NCI-H1694 treated with DMSO at 0.1 percent for 48 hours (cell line): ENCODE measurements at regions not wholly inside any gene's neighbourhood (a gene's known extent, or its start where the extent isn't known, plus 50 kb on each side); places are given as distances from the start of the nearest gene placed in this dataset.

ENCODE experiments used
- DNase-seq: peaks from one replicate; lab custom pipeline; 2025; lab: John Stamatoyannopoulos, UW

DNA sequence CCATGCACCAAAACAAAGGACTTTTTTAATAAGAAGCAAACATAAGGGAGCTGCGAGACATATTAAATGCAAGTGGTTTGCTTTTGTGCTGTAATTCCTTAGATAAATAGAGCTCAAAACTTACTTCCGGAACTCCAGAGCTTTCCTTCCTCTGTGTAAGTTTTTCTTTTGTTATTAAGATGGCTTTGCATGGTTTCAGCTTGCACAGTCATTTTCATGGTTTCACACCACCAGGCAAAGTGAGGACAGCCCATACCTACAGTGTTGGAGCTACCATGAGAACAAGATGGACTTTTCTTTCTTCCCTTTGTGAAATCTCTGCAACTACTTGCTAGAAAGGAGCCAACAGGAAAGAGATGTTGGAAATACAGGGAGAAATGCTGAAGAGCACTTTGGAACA is 368.0 kb downstream of the SETD4 start:
- DNase-seq = no peak

DNA sequence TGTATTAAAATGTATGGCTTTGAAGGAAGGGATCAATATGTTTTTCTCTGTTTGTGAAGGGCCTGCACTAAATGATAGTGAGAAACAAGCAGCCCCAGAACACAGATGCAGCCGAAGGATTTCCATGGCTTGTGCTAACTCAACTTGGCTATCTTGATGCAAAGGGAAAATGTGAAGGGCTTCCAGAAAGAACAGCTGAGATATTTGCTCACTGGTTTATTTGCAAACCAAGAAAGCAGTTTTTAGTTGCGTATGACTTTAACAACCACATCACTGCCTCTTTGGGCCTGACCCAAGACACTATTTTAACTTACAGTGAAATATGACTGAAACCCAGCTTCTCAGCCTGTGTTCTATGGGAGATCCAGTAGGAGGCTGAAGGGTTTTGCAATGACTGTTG is 369.9 kb downstream of the SETD4 start:
- DNase-seq = no peak

DNA sequence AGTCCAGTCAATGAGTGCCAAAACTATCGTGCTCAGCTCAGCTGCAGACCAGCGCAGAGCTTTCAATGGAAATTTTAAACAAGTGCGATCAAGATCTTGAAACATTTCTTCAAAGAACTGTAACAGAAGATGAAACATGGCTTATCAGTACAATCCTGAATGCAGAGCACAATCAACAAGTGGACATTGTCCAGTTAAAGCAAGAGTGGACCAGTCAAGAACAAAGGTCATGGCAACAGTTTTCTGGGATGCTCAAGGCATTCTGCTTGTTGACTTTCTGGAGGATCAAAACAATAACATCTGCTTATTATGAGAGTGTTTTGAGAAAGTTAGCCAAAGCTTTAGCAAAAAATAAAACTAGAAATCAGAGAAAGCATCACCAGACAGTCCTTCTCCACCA is 374.2 kb downstream of the SETD4 start:
- DNase-seq = no peak

DNA sequence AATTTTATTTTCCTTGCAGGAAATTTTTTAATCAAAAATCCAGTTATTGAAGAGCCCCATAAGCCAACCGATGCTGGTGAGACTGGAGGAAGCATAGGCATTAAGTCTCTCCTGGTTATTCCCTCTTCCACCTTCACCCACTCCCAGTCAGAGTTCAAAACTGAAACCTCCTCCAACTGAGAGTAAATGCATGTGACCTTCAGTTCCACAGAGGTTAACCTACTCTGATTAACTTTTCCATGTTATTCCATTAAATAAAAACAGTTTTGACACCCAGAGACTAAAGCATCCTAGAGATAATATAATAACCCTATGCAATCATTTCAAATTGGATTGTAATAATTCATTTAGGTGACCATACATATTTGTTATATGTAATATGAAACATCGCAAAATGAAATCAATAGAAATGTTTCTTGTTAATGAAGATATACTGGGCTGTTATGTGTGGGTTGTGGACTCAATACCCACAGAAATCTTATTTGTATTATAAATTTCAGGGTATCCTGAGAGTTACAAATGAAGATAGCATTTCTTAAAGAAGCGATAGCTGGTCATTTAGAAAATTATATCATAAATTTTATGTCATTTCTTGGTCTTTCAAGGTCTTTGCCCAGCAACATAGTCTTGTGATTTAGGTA is 376.5 kb downstream of the SETD4 start:
- DNase-seq = no peak

DNA sequence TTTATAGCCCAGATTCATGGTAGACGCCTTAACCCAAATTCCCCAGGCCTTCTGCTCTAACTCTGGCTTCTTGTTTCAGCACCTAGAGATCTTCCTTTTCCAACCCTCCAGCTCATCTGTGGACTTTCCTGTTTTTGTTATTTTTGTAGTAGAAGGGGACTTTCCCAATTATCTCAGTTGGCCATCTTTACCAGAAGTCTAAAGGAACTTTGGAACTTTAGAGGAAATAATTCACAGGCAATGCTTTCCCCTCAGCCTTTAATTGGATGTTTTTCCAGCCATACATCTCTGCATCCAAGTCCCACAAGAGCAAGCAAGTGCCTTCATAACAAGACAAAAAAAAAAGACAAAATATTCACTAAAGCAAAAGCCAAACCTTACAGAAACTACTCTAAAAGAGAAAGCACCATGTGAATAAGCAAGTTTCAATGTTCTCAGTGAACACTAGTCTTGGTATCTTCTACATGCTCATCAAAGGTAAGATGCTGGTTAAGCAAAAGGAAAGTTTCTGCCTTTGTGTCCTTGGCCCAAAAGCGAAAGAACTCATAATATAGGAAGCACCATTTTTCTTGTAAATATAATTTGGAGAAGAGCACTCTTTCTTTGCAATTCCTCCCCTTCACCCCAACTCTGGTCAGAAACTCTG is 377.3 kb downstream of the SETD4 start:
- no peak for DNase-seq

DNA sequence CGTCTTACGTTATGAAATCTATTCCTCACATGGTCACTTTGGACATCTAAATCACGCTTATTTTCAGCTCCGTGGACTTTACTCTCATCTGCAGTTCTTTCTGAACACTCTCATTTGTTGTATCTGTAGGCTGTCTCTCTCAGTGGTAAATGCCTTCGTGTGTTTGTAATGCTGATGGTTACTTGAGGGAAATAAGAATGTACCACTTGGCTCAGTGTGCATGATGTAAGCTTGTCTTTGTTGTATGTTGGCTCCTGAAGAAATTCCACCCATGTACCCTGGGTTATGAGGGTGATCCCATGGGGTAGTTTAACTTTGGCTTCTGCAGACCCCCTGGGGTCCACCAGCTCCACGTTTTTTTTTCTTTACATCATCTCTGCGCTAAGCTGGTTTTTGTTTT is 378.4 kb downstream of the SETD4 start:
- no peak for DNase-seq

DNA sequence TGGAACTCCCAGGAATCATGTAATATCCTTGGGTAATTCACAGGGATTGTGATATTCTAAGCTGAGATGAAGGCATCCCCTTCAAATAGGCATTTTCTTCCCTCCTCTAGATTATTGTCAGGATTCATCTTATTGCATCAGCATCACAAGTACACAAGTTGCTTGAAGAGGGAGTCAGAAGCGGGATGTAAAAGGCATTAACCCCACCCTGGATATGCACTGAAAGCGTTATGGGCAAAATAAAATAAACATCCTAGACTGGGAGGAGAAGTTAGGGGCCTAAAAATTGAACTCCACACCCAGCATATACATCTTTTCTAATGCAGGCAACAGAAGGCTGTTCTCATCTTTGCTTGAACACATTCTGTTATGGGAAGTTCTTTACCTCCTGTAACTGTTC is 381.2 kb downstream of the SETD4 start:
- no peak for DNase-seq

DNA sequence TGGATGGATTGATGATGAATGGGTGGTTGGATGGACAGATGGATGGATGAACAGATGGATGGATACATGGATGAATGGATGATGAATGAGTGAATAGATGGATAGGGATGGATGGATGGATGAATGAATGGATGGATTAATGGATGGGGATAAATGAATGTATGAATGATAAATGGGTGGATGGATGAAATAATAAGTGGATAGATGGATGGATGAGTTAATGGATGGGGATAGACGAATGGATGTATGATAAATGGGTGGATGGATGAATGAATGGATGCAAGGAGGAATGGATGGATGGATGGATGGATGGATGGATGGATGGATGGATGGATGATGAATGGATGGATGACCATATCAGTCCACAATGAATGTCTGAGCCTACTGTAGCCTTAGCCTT is 381.9 kb downstream of the SETD4 start:
- no peak for DNase-seq

DNA sequence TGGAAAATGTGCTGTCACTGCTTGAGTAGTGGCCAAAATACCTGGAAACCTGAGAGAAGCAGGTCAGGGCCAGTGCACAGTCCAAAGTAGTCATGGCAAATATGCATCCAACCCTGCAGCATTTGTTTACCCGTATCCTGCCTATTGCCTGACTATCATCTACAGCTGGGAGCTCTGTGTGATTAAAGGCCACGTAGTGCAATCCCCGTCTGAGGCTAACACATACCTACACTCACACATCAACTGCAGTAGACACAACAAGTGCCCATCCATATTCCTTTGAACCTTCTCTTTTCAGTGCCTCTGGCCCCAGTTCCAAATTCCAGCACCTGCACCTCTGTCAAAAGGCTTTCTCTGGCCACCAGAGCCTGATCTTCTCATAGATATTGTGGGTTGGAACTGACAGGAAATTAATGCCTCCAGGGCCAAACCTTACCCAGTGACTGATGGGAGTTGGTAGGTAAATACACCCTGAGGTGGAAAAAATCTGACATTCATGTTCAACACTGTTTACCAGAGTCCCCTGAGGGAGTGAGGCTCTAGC is 383.0 kb downstream of the SETD4 start:
- no peak for DNase-seq

DNA sequence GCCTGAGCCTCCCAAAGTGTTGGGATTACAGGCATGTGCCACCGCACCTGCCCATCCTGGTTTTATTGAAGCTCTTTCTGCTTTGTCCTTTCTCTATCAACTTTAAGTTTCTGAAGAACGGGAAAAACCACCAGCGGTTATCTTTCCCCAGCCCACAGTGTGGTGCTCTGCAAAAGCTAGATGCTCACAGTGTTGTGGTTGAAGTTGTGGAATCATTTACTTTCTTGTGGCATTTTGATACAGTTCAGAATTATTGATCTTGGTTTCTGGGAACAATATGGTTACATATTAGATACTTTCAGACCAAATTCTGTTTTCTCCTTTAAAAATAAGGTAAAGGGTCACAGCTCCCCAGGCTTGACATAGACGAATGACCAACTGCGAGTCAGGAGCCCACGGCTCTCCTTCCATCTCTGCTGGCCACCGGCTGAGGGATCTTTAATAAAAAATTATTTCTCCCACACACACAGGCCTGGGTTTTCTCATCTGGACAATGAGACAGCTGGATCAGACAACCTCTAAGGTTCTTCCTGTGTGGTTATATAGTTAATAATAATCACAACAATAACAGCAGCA is 385.3 kb downstream of the SETD4 start:
- no peak for DNase-seq

DNA sequence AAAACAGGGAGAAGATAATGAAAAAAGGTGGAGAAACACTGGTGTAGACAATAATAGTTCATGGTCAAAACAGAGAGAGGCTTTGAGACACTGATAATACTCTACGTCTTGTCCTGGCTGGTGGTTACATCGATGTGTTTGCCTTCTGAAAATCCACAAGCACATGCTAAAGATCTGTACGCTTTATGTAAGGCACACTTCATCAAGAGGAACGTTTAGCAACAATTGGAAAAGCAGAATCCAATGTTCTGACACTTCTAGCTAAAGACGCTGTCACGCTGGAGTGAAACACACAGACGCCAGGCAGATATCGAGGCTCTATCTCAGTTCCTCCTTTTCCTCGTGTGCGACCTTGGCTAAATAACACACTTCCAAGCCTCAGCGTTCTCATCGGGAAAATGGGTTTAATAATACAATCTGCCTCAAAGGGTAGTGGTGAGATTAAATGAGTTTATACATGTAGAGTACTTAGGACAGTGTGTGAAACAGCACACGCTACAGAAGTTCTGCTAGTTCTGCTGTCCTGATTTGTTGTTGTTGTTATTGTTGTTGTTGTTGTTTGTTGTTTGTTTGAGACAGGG is 386.1 kb downstream of the SETD4 start:
- no peak for DNase-seq

DNA sequence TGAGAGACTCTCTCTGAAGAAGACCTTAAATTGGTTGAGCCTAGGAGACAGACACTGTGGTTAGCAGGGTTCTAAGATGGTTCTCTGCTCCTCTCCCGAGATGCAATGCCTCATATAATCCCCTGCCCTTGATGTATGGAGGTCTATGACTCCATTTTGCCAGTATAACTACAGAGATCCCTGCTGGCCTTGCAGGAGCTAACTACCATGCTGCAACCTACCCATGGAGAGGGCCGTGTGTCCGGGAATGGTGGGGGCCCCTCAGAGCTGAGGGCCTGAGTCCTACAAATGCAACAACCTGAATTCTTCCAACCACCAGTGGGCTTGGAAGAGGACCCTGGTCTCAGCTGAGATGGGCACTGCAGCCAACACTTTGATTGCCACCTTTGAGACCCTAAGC is 388.0 kb downstream of the SETD4 start:
- DNase-seq = no peak

DNA sequence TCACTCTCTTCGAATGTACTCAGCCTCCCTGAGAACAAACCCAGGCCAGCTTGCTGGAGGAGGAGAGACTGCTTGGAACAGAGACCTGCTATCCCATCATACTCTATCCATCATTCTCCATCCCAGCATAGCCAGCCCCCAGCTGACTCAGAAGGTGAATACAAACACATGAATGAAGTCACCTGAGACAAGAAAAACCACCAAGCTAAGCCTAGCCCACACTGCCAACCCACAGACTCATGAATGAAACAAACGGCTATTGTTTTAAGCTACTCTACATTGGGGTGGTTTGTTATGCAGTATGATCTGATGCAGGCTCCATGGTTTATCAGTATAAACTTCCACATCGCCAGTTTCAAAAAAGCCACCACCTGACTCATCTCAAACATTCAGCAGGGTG is 395.6 kb downstream of the SETD4 start:
- no peak for DNase-seq

DNA sequence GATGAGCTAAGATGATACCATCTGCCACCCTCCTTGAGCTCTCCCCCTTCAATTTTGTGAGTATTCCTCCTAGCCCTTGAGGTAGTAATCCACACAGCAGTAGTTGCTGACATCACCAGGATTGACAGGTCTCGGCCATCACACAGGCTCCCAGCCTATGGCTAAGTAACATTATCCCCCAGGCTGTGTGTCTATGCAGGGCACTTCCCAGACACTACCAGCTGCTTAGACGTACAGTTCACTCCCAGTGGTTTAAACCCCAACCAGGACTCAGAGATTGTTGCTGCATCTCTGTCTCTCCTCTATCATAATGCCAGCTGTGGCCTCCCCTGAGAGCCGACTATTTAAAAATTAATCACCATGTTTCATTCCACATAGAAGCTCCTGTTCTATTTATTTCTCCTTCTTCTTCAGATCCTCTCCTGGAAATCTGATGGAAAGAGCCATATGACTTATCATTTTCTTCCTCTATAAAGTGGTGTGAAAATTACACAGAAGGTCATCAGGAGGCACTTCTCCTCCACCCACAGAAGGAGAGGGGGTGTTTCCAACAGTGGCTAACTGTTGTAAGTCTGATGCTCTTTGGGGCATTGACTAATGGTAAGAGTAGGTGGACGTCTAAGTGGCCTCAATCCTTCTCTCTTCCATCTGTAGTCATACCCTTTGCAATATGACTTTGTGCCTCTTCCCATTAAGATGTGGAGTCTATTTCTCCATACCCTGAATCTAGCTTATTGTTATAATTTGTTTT is 396.3 kb downstream of the SETD4 start:
- DNase-seq = no peak

DNA sequence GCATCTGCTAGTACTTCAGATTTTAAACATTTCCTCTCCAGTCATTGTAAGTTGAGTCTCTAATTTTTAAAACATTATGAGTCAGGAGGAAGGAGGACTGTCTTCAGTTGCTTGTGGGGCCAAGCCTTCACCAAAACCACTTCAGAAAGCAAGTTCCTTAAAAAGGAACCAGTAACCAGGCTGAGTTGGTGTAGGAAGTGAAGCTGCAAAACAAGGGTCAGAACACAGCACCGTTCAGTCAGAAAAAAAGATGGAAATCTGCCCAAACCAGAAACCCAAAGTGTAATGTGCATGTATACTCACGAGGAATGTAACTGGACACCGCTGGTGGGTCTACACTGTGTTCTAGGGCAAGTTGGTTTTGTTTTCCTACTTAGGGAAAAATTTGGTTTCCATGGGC is 402.1 kb downstream of the SETD4 start:
- DNase-seq = no peak

DNA sequence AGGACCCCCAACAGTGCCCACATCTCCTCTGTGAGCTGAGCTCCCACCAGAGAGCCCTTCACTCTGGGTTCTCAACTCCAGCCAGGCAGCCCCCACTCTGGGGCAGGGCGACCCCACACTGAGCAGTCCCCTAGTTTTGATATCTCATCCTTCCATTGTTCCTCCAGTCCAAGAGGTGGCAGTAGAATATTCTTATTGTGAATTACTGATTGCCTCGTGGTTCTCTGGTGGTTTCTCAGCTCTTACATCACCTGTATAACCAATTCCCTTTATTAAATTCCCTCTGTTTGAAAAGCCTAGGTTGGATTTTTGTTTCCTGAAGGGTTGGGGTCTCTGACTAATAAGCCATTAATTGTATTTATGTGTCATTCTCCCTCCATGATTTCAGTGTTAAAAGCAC is 407.5 kb downstream of the SETD4 start:
- DNase-seq = no peak

DNA sequence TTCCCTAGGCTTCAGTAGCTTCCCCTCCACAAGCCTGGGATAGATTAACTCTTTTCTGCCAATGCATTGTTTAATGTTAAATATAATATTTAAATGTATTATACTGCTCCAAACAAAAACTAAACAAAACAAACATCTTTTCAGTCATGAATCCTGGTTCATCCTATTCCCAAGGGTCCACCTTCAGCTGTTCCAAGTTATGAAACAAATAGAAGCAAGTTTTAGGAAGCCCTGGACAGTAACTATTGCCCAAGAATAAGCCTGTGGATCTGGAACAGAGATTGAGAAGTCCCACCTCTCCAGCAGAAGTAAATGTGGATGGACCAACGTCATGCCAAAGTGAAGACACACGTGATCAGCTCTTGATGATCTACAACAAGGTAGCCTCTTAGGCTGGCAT is 408.1 kb downstream of the SETD4 start:
- DNase-seq = no peak

DNA sequence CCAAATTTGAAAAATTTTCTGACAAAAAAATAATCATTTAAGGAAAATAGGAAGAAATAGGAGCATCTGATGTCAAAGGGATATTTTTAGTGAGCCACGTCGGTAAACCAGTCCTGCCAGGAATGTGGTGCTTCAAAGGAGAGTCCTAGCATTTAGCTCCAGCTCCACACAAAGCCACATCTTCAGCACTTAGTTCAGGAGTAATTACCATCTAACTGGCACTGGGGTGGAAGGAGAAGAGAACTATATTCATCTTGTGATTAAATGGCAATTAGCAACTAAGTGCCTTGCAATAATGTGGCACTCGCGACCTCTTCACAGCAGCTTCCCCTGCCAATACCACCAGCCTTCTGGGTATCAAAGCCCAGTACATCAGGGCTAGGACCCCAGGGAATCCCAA is 409.1 kb downstream of the SETD4 start:
- DNase-seq = no peak

DNA sequence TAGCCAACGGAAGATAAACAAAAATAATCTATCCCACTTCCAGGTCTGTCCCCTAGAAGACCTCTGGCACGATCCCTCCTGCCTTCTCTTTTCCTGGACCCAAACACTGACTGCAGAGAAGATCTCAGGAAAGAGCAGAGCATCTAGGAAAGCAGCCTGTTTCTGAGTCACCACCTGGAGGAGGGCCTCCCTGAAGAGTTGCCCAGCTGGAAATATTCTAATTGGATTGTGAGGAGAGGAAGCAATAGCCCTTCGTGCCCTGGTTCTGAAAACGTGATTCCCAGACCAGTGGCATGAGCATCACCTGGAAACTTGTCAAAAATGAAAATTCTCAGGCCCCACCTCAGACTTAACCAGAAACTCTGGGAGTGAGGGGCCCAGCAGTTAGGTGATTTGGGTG is 411.1 kb downstream of the SETD4 start:
- no peak for DNase-seq

DNA sequence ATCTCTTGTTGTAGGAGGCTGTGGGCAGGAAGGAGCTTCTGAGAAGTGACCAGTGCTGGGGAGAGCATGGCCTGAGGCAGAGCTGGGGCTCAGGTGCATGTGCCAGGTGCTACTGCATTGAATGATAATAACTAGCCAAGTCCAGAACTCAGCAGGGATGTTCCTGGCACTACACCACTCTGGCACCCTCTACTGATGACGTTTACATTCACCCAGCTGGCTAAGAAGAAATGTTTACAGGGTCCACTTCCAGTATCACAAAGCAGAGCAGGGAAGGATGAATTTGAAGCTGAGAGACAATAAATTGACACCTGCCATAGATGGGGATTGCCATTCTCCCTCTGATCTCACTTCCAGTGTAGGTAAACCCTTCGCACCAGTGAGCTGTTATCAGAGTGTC is 411.8 kb downstream of the SETD4 start:
- DNase-seq = no peak

DNA sequence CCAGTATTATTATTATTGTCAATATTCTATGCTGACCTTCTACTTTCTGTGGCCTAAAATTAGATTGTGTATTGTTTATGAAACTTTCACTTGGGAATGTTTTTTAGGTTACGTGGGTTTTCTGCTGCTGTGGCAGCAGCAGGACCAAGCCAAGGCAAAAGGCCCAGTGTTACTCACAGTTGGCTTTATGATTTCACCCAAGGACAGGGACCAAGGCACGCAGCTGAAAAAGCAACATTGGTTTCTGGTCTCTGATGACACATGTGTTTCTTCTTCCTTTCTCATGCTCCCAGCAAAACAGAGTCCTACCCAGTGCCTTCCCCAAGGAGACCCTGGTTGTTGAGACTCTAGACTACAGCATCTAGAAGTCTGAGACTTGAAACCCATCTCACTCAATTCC is 413.7 kb downstream of the SETD4 start:
- no peak for DNase-seq

DNA sequence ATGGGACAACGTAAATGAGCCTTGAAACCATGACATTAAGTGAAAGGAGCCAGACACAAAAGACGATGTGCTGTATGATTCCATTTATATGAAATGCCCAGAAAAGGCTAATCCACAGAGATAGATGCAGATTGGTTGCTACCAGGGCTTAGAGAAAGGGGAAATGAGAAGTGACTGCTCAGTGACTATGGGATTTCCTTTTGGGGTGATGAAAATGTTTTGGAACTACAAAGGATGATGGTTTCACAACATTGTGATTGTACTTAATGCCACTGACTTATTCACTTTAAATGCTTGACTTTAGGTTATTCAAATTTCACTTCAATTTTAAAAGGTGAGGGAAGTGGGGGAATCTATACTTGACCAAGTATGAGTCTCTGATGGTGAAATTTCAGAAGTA is 414.3 kb downstream of the SETD4 start:
- DNase-seq = no peak

DNA sequence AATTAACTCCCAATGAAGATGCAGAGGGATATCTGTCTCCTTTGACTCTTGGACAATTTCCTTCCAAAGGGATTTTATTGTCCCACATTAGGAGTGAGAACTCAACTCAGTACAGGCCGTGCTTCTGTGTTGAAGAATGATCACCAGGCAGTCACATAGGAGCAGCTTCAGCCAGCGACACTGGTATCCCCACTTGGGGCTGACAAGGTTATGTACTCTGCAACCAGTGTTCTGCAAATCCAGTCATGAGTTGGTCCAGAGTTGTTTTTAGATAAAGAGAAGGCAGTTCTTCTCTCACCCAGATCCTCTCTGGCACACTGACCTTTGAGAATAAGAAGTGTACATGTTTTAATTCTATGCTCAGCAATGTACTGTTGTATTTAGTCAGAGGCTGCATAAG is 415.8 kb downstream of the SETD4 start:
- no peak for DNase-seq
